Osteocyte (in vitro differentiated cells): ENCODE measurements at regions not wholly inside any gene's neighbourhood (a gene's known extent, or its start where the extent isn't known, plus 50 kb on each side); places are given as distances from the start of the nearest gene placed in this dataset.
"Not testable (repeated sequence)": the region's sequence is repeated elsewhere in the genome, so short reads cannot be mapped to it uniquely, and the experiment has no call there.

Experiments
- DNase-seq: peaks from one replicate; pipeline ENCODE4 v3.0.0; 2021; ENCODE audit warnings: mixed read lengths; ENCODE audit not compliant: unreplicated experiment; ENCODE audit errors: extremely low spot score
- H3K27ac Mint-ChIP-seq: one replicate; pipeline ENCODE4 v1.8.0; 2021; ENCODE audit warnings: mild to moderate bottlenecking, mixed read lengths; ENCODE audit not compliant: unreplicated experiment
- H3K27me3 Mint-ChIP-seq: one replicate; pipeline ENCODE4 v1.8.0; 2021; ENCODE audit warnings: mixed read lengths; ENCODE audit not compliant: unreplicated experiment
- H3K36me3 Mint-ChIP-seq: one replicate; pipeline ENCODE4 v1.8.0; 2021; ENCODE audit warnings: mixed read lengths; ENCODE audit not compliant: unreplicated experiment
- H3K4me1 Mint-ChIP-seq: one replicate; pipeline ENCODE4 v1.8.0; 2021; ENCODE audit warnings: mixed read lengths; ENCODE audit not compliant: unreplicated experiment
- H3K4me3 Mint-ChIP-seq: one replicate; pipeline ENCODE4 v1.8.0; 2021; ENCODE audit warnings: mild to moderate bottlenecking, moderate library complexity, mixed read lengths; ENCODE audit not compliant: unreplicated experiment
- H3K9me3 Mint-ChIP-seq: one replicate; pipeline ENCODE4 v1.8.0; 2021; ENCODE audit warnings: mixed read lengths; ENCODE audit not compliant: unreplicated experiment

- not testable (repeated sequence) for H3K27me3 Mint-ChIP-seq, H3K4me1 Mint-ChIP-seq, H3K27ac Mint-ChIP-seq, H3K4me3 Mint-ChIP-seq, DNase-seq, H3K36me3 Mint-ChIP-seq, H3K9me3 Mint-ChIP-seq
These were observed 165.3 kb upstream of the PLGLB2 start for GRCh38 chr2:87582579-87582978.

- H3K36me3 Mint-ChIP-seq, H3K4me1 Mint-ChIP-seq, H3K9me3 Mint-ChIP-seq, H3K27me3 Mint-ChIP-seq, DNase-seq, H3K4me3 Mint-ChIP-seq: not testable (repeated sequence)
- peak overlapping the region; percentile 14 for H3K27ac Mint-ChIP-seq
These were observed 164.5 kb upstream of the PLGLB2 start for GRCh38 chr2:87583370-87583769.

- peak overlapping the region; percentile 14 for H3K27ac Mint-ChIP-seq
- not testable (repeated sequence) for H3K36me3 Mint-ChIP-seq, H3K4me3 Mint-ChIP-seq, DNase-seq, H3K27me3 Mint-ChIP-seq, H3K9me3 Mint-ChIP-seq, H3K4me1 Mint-ChIP-seq
These were observed 164.1 kb upstream of the PLGLB2 start for GRCh38 chr2:87583803-87584202.

GRCh38 chr2:87584268-87584906 is 163.5 kb upstream of the PLGLB2 start:
- not testable (repeated sequence) for DNase-seq

GRCh38 chr2:87587934-87588333 is 160.0 kb upstream of the PLGLB2 start:
- not testable (repeated sequence) for H3K27ac Mint-ChIP-seq, H3K4me1 Mint-ChIP-seq, H3K4me3 Mint-ChIP-seq

More at GRCh38 chr2:87584268-87584906, 163.5 kb upstream of the PLGLB2 start:
- H3K4me1 Mint-ChIP-seq, H3K9me3 Mint-ChIP-seq, H3K27ac Mint-ChIP-seq, H3K36me3 Mint-ChIP-seq, H3K4me3 Mint-ChIP-seq, H3K27me3 Mint-ChIP-seq: not testable (repeated sequence)

GRCh38 chr2:87592974-87593373 is 154.9 kb upstream of the PLGLB2 start:
- not testable (repeated sequence) for DNase-seq

More at GRCh38 chr2:87587934-87588333, 160.0 kb upstream of the PLGLB2 start:
- not testable (repeated sequence) for DNase-seq, H3K36me3 Mint-ChIP-seq, H3K9me3 Mint-ChIP-seq, H3K27me3 Mint-ChIP-seq

GRCh38 chr2:87593784-87594610 is 153.9 kb upstream of the PLGLB2 start:
- peaks cover 16% of the 10 kb centered on the region for H3K4me1 Mint-ChIP-seq
- not testable (repeated sequence) for H3K9me3 Mint-ChIP-seq, H3K4me3 Mint-ChIP-seq, H3K27me3 Mint-ChIP-seq, H3K36me3 Mint-ChIP-seq
- H3K27ac Mint-ChIP-seq: peak overlapping the region; percentile 81
- peak; percentile 93 for DNase-seq

More at GRCh38 chr2:87592974-87593373, 154.9 kb upstream of the PLGLB2 start:
- H3K27ac Mint-ChIP-seq: peak overlapping the region; percentile 82
- H3K36me3 Mint-ChIP-seq, H3K9me3 Mint-ChIP-seq, H3K4me3 Mint-ChIP-seq, H3K27me3 Mint-ChIP-seq: not testable (repeated sequence)
- peaks cover 16% of the 10 kb centered on the region for H3K4me1 Mint-ChIP-seq

- H3K9me3 Mint-ChIP-seq, H3K36me3 Mint-ChIP-seq, DNase-seq, H3K27me3 Mint-ChIP-seq: not testable (repeated sequence)
- peak overlapping the region; percentile 10 for H3K4me3 Mint-ChIP-seq
- peak overlapping the region; percentile 80 for H3K27ac Mint-ChIP-seq
- H3K4me1 Mint-ChIP-seq: peaks cover 16% of the 10 kb centered on the region
These were observed 153.3 kb upstream of the PLGLB2 start for GRCh38 chr2:87594611-87594992.

- H3K9me3 Mint-ChIP-seq, H3K27me3 Mint-ChIP-seq, DNase-seq, H3K36me3 Mint-ChIP-seq: not testable (repeated sequence)
- Mint-ChIP-seq H3K4me1 (peaks cover 16% of the 10 kb centered on the region), H3K27ac (peak overlapping the region; percentile 80), H3K4me3 (peak overlapping the region; percentile 10)
These were observed 152.9 kb upstream of the PLGLB2 start for GRCh38 chr2:87595017-87595416.

GRCh38 chr2:87600961-87601360 is 146.9 kb upstream of the PLGLB2 start:
- H3K4me3 Mint-ChIP-seq, DNase-seq, H3K27me3 Mint-ChIP-seq, H3K36me3 Mint-ChIP-seq, H3K4me1 Mint-ChIP-seq, H3K27ac Mint-ChIP-seq, H3K9me3 Mint-ChIP-seq: not testable (repeated sequence)

- H3K27ac Mint-ChIP-seq, H3K36me3 Mint-ChIP-seq, H3K9me3 Mint-ChIP-seq, H3K4me1 Mint-ChIP-seq, DNase-seq, H3K27me3 Mint-ChIP-seq, H3K4me3 Mint-ChIP-seq: not testable (repeated sequence)
These were observed 145.8 kb upstream of the PLGLB2 start for GRCh38 chr2:87602118-87602517.

GRCh38 chr2:87602728-87603127 is 145.2 kb upstream of the PLGLB2 start:
- not testable (repeated sequence) for H3K9me3 Mint-ChIP-seq, H3K27me3 Mint-ChIP-seq, H3K36me3 Mint-ChIP-seq, H3K4me3 Mint-ChIP-seq, H3K4me1 Mint-ChIP-seq, DNase-seq, H3K27ac Mint-ChIP-seq
